HG02938 (cell line): ENCODE measurements at regions not wholly inside any gene's neighbourhood (a gene's known extent, or its start where the extent isn't known, plus 50 kb on each side); places are given as distances from the start of the nearest gene placed in this dataset.
"Not testable (repeated sequence)": the region's sequence is repeated elsewhere in the genome, so short reads cannot be mapped to it uniquely, and the experiment has no call there.

Experiments used
- ATAC-seq: cut with Tn5 transposase; IDR thresholded peaks from one replicate; pipeline ENCODE4 v1.9.1; 2021; ENCODE audit warnings: mild to moderate bottlenecking, moderate library complexity; ENCODE audit not compliant: unreplicated experiment

GRCh38 chr12:4822572-4822971 lies 87.1 kb upstream of the KCNA1 start:
- no peak for ATAC-seq

GRCh38 chr12:4824380-4824779 lies 85.3 kb upstream of the KCNA1 start:
- no peak for ATAC-seq

- ATAC-seq = no peak
Measured at GRCh38 chr12:4825011-4825858, 84.5 kb upstream of the KCNA1 start.

GRCh38 chr12:4826909-4827308 lies 82.8 kb upstream of the KCNA1 start:
- no peak for ATAC-seq

GRCh38 chr12:4828176-4828575 lies 81.5 kb upstream of the KCNA1 start:
- no peak for ATAC-seq

- peak; percentile 84 for ATAC-seq
Measured at GRCh38 chr12:4829161-4829792, 80.4 kb upstream of the KCNA1 start.

- peak; percentile 18 for ATAC-seq
Measured at GRCh38 chr12:4829793-4830162, 79.9 kb upstream of the KCNA1 start.

GRCh38 chr12:4830556-4831210 lies 79.0 kb upstream of the KCNA1 start:
- ATAC-seq = no peak

- no peak for ATAC-seq
Measured at GRCh38 chr12:4833053-4833452, 76.7 kb upstream of the KCNA1 start.

- no peak for ATAC-seq
Measured at GRCh38 chr12:4833524-4833923, 76.2 kb upstream of the KCNA1 start.

GRCh38 chr12:4842401-4842800 lies 67.3 kb upstream of the KCNA1 start:
- ATAC-seq = not testable (repeated sequence)

- no peak for ATAC-seq
Measured at GRCh38 chr12:4843907-4844306, 65.8 kb upstream of the KCNA1 start.

GRCh38 chr12:4847713-4848112 lies 62.0 kb upstream of the KCNA1 start:
- no peak for ATAC-seq

GRCh38 chr12:4849115-4849541 lies 60.6 kb upstream of the KCNA1 start:
- no peak for ATAC-seq

GRCh38 chr12:4849795-4850345 lies 59.8 kb upstream of the KCNA1 start:
- no peak for ATAC-seq

- no peak for ATAC-seq
Measured at GRCh38 chr12:4850857-4851380, 58.8 kb upstream of the KCNA1 start.

- ATAC-seq = no peak
Measured at GRCh38 chr12:4852308-4852707, 57.4 kb upstream of the KCNA1 start.

GRCh38 chr12:4852911-4853310 lies 56.8 kb upstream of the KCNA1 start:
- no peak for ATAC-seq

- no peak for ATAC-seq
Measured at GRCh38 chr12:4855121-4855924, 54.4 kb upstream of the KCNA1 start.

GRCh38 chr12:4856596-4856995 lies 53.1 kb upstream of the KCNA1 start:
- no peak for ATAC-seq
